WTC11 (cell line): ENCODE measurements at regions not wholly inside any gene's neighbourhood (a gene's known extent, or its start where the extent isn't known, plus 50 kb on each side); places are given as distances from the start of the nearest gene placed in this dataset.

Source experiments
- ATAC-seq: fragments of 200-7000 bp; cut with Tn5 transposase; 2 replicates; pipeline ENCODE4 v1.10.0; 2021; ENCODE audit warnings: mild to moderate bottlenecking, moderate library complexity
- CTCF ChIA-PET: fragments of 300-600 bp; sonication (Branson Sonifier 250); formaldehyde crosslinking; loops from one replicate; lab custom pipeline; 2021; ENCODE audit warnings: antibody characterized with exemption; lab: Charles Lee
- POLR2A ChIA-PET: fragments of 350-600 bp; sonication (Branson Sonifier 250); formaldehyde crosslinking; loops from one replicate; lab custom pipeline; 2021; ENCODE audit warnings: antibody characterized with exemption; lab: Charles Lee
- DNase-seq: peaks from one replicate; pipeline ENCODE4 v3.0.0; 2021; ENCODE audit warnings: low spot score
- H3K27ac Mint-ChIP-seq: 2 replicates; pipeline ENCODE4 v1.8.0; 2021; ENCODE audit warnings: mixed read lengths
- H3K27me3 Mint-ChIP-seq: 2 replicates; pipeline ENCODE4 v1.8.0; 2021; ENCODE audit warnings: low read depth, mild to moderate bottlenecking, moderate library complexity, mixed read lengths
- H3K36me3 Mint-ChIP-seq: 2 replicates; pipeline ENCODE4 v1.8.0; 2021; ENCODE audit warnings: mixed read lengths
- H3K4me1 Mint-ChIP-seq: 2 replicates; pipeline ENCODE4 v1.8.0; 2022; ENCODE audit warnings: mixed read lengths
- H3K4me3 Mint-ChIP-seq: 2 replicates; pipeline ENCODE4 v1.8.0; 2021; ENCODE audit warnings: mild to moderate bottlenecking, moderate library complexity, mixed read lengths
- H3K9me3 Mint-ChIP-seq: 2 replicates; pipeline ENCODE4 v1.8.0; 2021; ENCODE audit warnings: mixed read lengths
- GRHL2 ChIP-seq: fragments of 250-450 bp; sonication (Bioruptor Pico); IDR thresholded peaks from 2 replicates; pipeline ENCODE4 v1.8.0; 2022; ENCODE audit warnings: mild to moderate bottlenecking, moderate library complexity; ENCODE audit not compliant: insufficient replicate concordance, severe bottlenecking
- KAT7 ChIP-seq: sonication (generic); formaldehyde crosslinking; IDR thresholded peaks from 2 replicates; pipeline ENCODE4 v1.8.1; 2023; ENCODE audit warnings: missing genetic modification reagents, mild to moderate bottlenecking, borderline replicate concordance
- MYBL2 ChIP-seq: sonication (generic); formaldehyde crosslinking; IDR thresholded peaks from 2 replicates; pipeline ENCODE4 v1.8.1; 2023; ENCODE audit warnings: mild to moderate bottlenecking, moderate library complexity, missing genetic modification reagents
- NFATC4 ChIP-seq: fragments of 250-450 bp; sonication (Bioruptor Pico); IDR thresholded peaks from 2 replicates; pipeline ENCODE4 v1.9.0; 2021; ENCODE audit warnings: mild to moderate bottlenecking
- OVOL2 ChIP-seq: fragments of 250-450 bp; sonication (Bioruptor Pico); IDR thresholded peaks from 2 replicates; pipeline ENCODE4 v1.9.0; 2021; ENCODE audit warnings: mild to moderate bottlenecking, borderline replicate concordance
- PRRX2 ChIP-seq: fragments of 250-450 bp; sonication (Bioruptor Pico); IDR thresholded peaks from 2 replicates; pipeline ENCODE4 v1.8.0; 2021; ENCODE audit warnings: mild to moderate bottlenecking
- RELA ChIP-seq: sonication (generic); formaldehyde crosslinking; IDR thresholded peaks from 2 replicates; pipeline ENCODE4 v1.8.1; 2022; ENCODE audit warnings: missing genetic modification reagents, mild to moderate bottlenecking, borderline replicate concordance
- SP1 ChIP-seq: sonication (generic); formaldehyde crosslinking; conservative IDR thresholded peaks from 2 replicates; pipeline ENCODE4 v1.8.1; 2022; ENCODE audit warnings: missing genetic modification reagents
- STAT6 ChIP-seq: sonication (generic); formaldehyde crosslinking; conservative IDR thresholded peaks from 2 replicates; pipeline ENCODE4 v1.8.1; 2023; ENCODE audit warnings: mild to moderate bottlenecking, low read depth, missing genetic modification reagents, moderate library complexity
- USF2 ChIP-seq: sonication (generic); formaldehyde crosslinking; IDR thresholded peaks from 2 replicates; pipeline ENCODE4 v1.8.1; 2023; ENCODE audit warnings: mild to moderate bottlenecking, missing genetic modification reagents, moderate library complexity
- ZBTB21 ChIP-seq: sonication (generic); formaldehyde crosslinking; IDR thresholded peaks from 2 replicates; pipeline ENCODE4 v1.8.1; 2023; ENCODE audit warnings: mild to moderate bottlenecking, missing genetic modification reagents, borderline replicate concordance
- ZNF138 ChIP-seq: sonication (generic); formaldehyde crosslinking; conservative IDR thresholded peaks from 2 replicates; pipeline ENCODE4 v1.8.1; 2022; ENCODE audit warnings: mild to moderate bottlenecking, moderate library complexity, missing genetic modification reagents
- ZNF219 ChIP-seq: sonication (generic); formaldehyde crosslinking; IDR thresholded peaks from 2 replicates; pipeline ENCODE4 v1.8.0; 2023; ENCODE audit warnings: missing genetic modification reagents, mild to moderate bottlenecking, borderline replicate concordance
- ZNF317 ChIP-seq: sonication (generic); formaldehyde crosslinking; IDR thresholded peaks from 2 replicates; pipeline ENCODE4 v1.8.1; 2023; ENCODE audit warnings: low read depth, mild to moderate bottlenecking, moderate library complexity, missing genetic modification reagents, borderline replicate concordance
- ZNF671 ChIP-seq: fragments of 250-450 bp; sonication (Bioruptor Pico); IDR thresholded peaks from 2 replicates; pipeline ENCODE4 v1.8.0; 2021; ENCODE audit warnings: mild to moderate bottlenecking
- ZSCAN18 ChIP-seq: fragments of 250-450 bp; sonication (Bioruptor Pico); IDR thresholded peaks from 2 replicates; pipeline ENCODE4 v2.1.2; 2022; ENCODE audit warnings: mild to moderate bottlenecking, moderate library complexity
- TF ChIP-seq, protein P1 (sequence below): sonication (generic); formaldehyde crosslinking; IDR thresholded peaks from 2 replicates; pipeline ENCODE4 v1.8.0; 2022; ENCODE audit warnings: mild to moderate bottlenecking, missing genetic modification reagents
- TF ChIP-seq, protein P2 (sequence below): fragments of 250-450 bp; sonication (Bioruptor Pico); IDR thresholded peaks from 2 replicates; pipeline ENCODE4 v1.9.0; 2021; ENCODE audit warnings: mild to moderate bottlenecking, borderline replicate concordance
- TF ChIP-seq, protein P3 (sequence below): sonication (generic); formaldehyde crosslinking; IDR thresholded peaks from 2 replicates; pipeline ENCODE4 v1.8.0; 2023; ENCODE audit warnings: missing genetic modification reagents
- TF ChIP-seq, protein P4 (sequence below): sonication (generic); formaldehyde crosslinking; IDR thresholded peaks from 2 replicates; pipeline ENCODE4 v1.8.1; 2022; ENCODE audit warnings: low read depth, missing genetic modification reagents, borderline replicate concordance

DNA sequence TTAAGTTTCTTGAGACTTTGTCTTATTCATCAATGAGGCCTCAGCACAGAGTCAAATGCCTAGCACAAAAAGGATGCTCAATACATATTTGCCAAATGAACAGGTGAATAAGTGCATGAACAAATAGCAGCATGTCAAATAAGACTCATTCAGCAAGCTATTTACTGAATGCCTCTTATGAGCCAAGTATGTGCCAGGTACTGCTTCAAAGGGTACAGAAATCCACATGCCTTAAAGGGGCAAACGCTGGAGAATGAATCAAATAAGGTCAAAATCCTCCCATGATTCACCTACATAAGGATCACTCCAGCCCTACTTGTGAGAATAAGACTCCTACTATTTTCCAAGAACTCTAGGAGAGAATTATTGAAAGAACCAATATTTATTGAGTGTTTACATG lies 260.2 kb upstream of the CPEB2 start (continued):
- TF ChIP-seq, protein P1, sequence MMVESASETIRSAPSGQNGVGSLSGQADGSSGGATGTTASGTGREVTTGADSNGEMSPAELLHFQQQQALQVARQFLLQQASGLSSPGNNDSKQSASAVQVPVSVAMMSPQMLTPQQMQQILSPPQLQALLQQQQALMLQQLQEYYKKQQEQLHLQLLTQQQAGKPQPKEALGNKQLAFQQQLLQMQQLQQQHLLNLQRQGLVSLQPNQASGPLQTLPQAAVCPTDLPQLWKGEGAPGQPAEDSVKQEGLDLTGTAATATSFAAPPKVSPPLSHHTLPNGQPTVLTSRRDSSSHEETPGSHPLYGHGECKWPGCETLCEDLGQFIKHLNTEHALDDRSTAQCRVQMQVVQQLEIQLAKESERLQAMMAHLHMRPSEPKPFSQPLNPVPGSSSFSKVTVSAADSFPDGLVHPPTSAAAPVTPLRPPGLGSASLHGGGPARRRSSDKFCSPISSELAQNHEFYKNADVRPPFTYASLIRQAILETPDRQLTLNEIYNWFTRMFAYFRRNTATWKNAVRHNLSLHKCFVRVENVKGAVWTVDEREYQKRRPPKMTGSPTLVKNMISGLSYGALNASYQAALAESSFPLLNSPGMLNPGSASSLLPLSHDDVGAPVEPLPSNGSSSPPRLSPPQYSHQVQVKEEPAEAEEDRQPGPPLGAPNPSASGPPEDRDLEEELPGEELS (CRISPR knock-in tag): no peak

- DNase-seq: no peak
- ChIA-PET POLR2A (no interaction called here), CTCF (no interaction called here)
- peaks cover 31% of the 10 kb centered on the region for H3K4me1 Mint-ChIP-seq
- no peaks in the 10 kb centered on the region for H3K27me3 Mint-ChIP-seq
- H3K9me3 Mint-ChIP-seq: 0 out of 2 replicates have a peak, but pooled peaks cover 4% of the 10 kb centered on the region
- H3K36me3 Mint-ChIP-seq: no peaks in the 10 kb centered on the region
- no peak for ATAC-seq
- H3K4me3 Mint-ChIP-seq: no peak overlapping the region
- H3K27ac Mint-ChIP-seq: no peak overlapping the region
- TF ChIP-seq ZBTB21 (CRISPR knock-in tag) (no peak), USF2 (CRISPR knock-in tag) (no peak), SP1 (CRISPR knock-in tag) (no peak), NFATC4 (CRISPR knock-in tag) (no peak), ZNF138 (CRISPR knock-in tag) (no peak), ZSCAN18 (CRISPR knock-in tag) (no peak), STAT6 (CRISPR knock-in tag) (no peak), GRHL2 (no peak), ZNF317 (no peak), ZNF219 (CRISPR knock-in tag) (no peak), RELA (CRISPR knock-in tag) (no peak), PRRX2 (no peak), OVOL2 (CRISPR knock-in tag) (no peak), ZNF671 (CRISPR knock-in tag) (no peak), MYBL2 (CRISPR knock-in tag) (no peak), KAT7 (CRISPR knock-in tag) (no peak)
- TF ChIP-seq, protein P2, sequence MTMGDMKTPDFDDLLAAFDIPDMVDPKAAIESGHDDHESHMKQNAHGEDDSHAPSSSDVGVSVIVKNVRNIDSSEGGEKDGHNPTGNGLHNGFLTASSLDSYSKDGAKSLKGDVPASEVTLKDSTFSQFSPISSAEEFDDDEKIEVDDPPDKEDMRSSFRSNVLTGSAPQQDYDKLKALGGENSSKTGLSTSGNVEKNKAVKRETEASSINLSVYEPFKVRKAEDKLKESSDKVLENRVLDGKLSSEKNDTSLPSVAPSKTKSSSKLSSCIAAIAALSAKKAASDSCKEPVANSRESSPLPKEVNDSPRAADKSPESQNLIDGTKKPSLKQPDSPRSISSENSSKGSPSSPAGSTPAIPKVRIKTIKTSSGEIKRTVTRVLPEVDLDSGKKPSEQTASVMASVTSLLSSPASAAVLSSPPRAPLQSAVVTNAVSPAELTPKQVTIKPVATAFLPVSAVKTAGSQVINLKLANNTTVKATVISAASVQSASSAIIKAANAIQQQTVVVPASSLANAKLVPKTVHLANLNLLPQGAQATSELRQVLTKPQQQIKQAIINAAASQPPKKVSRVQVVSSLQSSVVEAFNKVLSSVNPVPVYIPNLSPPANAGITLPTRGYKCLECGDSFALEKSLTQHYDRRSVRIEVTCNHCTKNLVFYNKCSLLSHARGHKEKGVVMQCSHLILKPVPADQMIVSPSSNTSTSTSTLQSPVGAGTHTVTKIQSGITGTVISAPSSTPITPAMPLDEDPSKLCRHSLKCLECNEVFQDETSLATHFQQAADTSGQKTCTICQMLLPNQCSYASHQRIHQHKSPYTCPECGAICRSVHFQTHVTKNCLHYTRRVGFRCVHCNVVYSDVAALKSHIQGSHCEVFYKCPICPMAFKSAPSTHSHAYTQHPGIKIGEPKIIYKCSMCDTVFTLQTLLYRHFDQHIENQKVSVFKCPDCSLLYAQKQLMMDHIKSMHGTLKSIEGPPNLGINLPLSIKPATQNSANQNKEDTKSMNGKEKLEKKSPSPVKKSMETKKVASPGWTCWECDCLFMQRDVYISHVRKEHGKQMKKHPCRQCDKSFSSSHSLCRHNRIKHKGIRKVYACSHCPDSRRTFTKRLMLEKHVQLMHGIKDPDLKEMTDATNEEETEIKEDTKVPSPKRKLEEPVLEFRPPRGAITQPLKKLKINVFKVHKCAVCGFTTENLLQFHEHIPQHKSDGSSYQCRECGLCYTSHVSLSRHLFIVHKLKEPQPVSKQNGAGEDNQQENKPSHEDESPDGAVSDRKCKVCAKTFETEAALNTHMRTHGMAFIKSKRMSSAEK (CRISPR knock-in tag): no peak
- TF ChIP-seq, protein P3, sequence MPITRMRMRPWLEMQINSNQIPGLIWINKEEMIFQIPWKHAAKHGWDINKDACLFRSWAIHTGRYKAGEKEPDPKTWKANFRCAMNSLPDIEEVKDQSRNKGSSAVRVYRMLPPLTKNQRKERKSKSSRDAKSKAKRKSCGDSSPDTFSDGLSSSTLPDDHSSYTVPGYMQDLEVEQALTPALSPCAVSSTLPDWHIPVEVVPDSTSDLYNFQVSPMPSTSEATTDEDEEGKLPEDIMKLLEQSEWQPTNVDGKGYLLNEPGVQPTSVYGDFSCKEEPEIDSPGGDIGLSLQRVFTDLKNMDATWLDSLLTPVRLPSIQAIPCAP (CRISPR knock-in tag): no peak
- TF ChIP-seq, protein P4, sequence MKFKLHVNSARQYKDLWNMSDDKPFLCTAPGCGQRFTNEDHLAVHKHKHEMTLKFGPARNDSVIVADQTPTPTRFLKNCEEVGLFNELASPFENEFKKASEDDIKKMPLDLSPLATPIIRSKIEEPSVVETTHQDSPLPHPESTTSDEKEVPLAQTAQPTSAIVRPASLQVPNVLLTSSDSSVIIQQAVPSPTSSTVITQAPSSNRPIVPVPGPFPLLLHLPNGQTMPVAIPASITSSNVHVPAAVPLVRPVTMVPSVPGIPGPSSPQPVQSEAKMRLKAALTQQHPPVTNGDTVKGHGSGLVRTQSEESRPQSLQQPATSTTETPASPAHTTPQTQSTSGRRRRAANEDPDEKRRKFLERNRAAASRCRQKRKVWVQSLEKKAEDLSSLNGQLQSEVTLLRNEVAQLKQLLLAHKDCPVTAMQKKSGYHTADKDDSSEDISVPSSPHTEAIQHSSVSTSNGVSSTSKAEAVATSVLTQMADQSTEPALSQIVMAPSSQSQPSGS (CRISPR knock-in tag): no peak
These were observed 259.1 kb upstream of the CPEB2 start for GRCh38 chr4:14743172-14743571.
